Body of pancreas (tissue), 4 donors: ENCODE measurements at regions not wholly inside any gene's neighbourhood (a gene's known extent, or its start where the extent isn't known, plus 50 kb on each side); places are given as distances from the start of the nearest gene placed in this dataset.

Experiments
- CTCF ChIP-seq, 7 experiments: fragments of 450-650 bp in 4 of 7; fragments of 200-600 bp in 3 of 7; sonication (generic) in 3 of 7; IDR thresholded peaks; one replicate each; pipeline ENCODE4 v1.5.1; 2016 to 2019; ENCODE audit warnings: antibody characterized with exemption in 7 of 7
- POLR2A ChIP-seq, 3 donors: fragments of 450-650 bp; IDR thresholded peaks; one replicate each; pipeline ENCODE4 v1.6.1; 2016; ENCODE audit warnings: antibody characterized with exemption in 3 of 3, mild to moderate bottlenecking in 2 of 3

DNA sequence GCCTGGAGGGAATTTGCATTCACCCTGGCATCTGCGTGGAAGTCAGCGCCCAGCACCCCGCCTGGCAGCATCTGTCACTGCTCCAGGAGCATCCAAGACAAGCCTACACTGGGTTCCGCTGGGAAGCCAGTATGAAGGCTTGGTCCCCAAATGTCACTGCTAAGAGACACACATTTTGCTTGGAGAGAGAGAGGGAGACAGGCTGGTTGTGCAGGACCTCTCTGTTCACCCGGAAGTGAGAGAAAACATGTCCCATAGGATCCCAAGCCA lies 119.5 kb downstream of the SEC23IP start:
- TF ChIP-seq CTCF (IDR thresholded peaks at IDR 0.05), result no peak
- no peak for TF ChIP-seq POLR2A (IDR thresholded peaks at IDR 0.05)
